Stimulated activated CD4-positive, alpha-beta T cell treated with anti-CD3 and anti-CD28 coated beads, Interleukin-4, amount 100 ng/mL, for 1 hour (primary cell): ENCODE measurements at regions not wholly inside any gene's neighbourhood (a gene's known extent, or its start where the extent isn't known, plus 50 kb on each side); places are given as distances from the start of the nearest gene placed in this dataset.
"Not testable (repeated sequence)": the region's sequence is repeated elsewhere in the genome, so short reads cannot be mapped to it uniquely, and the experiment has no call there.

ENCODE experiments used
- DNase-seq: peaks from one replicate; pipeline ENCODE4 v3.0.0-alpha.2; 2020

GRCh38 chr10:9254353-9254752 is 1199.9 kb downstream of the GATA3 start:
- no peak for DNase-seq

- DNase-seq = no peak
Observed at GRCh38 chr10:9260690-9261089, 1206.2 kb downstream of the GATA3 start.

GRCh38 chr10:9262770-9263169 is 1208.3 kb downstream of the GATA3 start:
- no peak for DNase-seq

GRCh38 chr10:9268176-9268575 is 1213.7 kb downstream of the GATA3 start:
- DNase-seq = no peak

GRCh38 chr10:9273126-9273833 is 1218.8 kb downstream of the GATA3 start:
- DNase-seq = not testable (repeated sequence)

GRCh38 chr10:9274206-9274755 is 1219.8 kb downstream of the GATA3 start:
- DNase-seq = no peak

- DNase-seq = no peak
Observed at GRCh38 chr10:9275861-9276260, 1221.4 kb downstream of the GATA3 start.

- DNase-seq = no peak
Observed at GRCh38 chr10:9285690-9286089, 1231.2 kb downstream of the GATA3 start.

GRCh38 chr10:9289811-9290210 is 1235.3 kb downstream of the GATA3 start:
- DNase-seq = no peak

GRCh38 chr10:9291081-9291480 is 1236.6 kb downstream of the GATA3 start:
- DNase-seq = no peak

- DNase-seq = no peak
Observed at GRCh38 chr10:9294132-9294663, 1239.7 kb downstream of the GATA3 start.

- DNase-seq = no peak
Observed at GRCh38 chr10:9294865-9295264, 1240.4 kb downstream of the GATA3 start.

GRCh38 chr10:9296190-9296589 is 1241.7 kb downstream of the GATA3 start:
- DNase-seq = no peak

GRCh38 chr10:9297580-9297979 is 1243.1 kb downstream of the GATA3 start:
- DNase-seq = no peak

GRCh38 chr10:9299966-9300365 is 1245.5 kb downstream of the GATA3 start:
- no peak for DNase-seq

- no peak for DNase-seq
Observed at GRCh38 chr10:9301148-9301547, 1246.7 kb downstream of the GATA3 start.

- no peak for DNase-seq
Observed at GRCh38 chr10:9301554-9301953, 1247.1 kb downstream of the GATA3 start.

GRCh38 chr10:9302140-9302746 is 1247.8 kb downstream of the GATA3 start:
- DNase-seq = no peak

- DNase-seq = no peak
Observed at GRCh38 chr10:9305018-9305655, 1250.6 kb downstream of the GATA3 start.

GRCh38 chr10:9311702-9312499 is 1257.4 kb downstream of the GATA3 start:
- no peak for DNase-seq

GRCh38 chr10:9315292-9315691 is 1260.8 kb downstream of the GATA3 start:
- DNase-seq = no peak

GRCh38 chr10:9331583-9332008 is 1277.1 kb downstream of the GATA3 start:
- no peak for DNase-seq

GRCh38 chr10:9334270-9334669 is 1279.8 kb downstream of the GATA3 start:
- no peak for DNase-seq
